ENCODE measurements at regions not wholly inside any gene's neighbourhood (a gene's known extent, or its start where the extent isn't known, plus 50 kb on each side); places are given as distances from the start of the nearest gene placed in this dataset.

DNA sequence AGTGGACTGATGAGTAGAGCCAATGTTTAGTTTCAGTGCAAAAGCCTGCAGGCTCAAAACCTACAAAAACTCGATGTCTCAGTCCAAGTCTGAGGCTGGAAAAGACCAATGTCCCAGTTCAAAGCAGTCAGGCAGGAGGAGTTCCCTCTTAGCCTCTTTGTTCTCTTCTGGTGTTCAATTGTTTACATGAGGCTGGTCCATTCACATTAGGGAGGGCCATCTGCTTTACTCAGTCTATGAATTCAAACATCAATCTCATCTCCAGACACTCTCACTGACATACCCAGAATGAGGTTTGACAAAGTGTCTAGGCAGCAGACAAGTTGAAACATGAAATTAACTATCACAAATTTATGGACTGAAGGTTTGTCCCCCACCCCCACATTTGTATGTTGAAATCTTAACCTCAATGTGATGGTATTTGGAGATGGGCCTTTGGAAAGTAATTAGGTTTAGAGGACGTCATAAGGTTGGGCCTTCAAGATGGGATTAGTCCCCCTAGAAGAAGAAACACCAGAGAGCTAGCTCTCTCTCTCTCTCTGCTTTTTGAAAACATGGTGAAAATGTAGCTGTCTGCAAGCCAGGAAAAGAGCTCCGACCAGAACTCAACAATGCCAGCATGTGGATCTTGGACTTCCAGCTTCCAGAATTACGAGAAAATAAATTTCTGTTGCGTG, 438.5 kb upstream of the RGMA start:
- TF ChIP-seq, protein P1, sequence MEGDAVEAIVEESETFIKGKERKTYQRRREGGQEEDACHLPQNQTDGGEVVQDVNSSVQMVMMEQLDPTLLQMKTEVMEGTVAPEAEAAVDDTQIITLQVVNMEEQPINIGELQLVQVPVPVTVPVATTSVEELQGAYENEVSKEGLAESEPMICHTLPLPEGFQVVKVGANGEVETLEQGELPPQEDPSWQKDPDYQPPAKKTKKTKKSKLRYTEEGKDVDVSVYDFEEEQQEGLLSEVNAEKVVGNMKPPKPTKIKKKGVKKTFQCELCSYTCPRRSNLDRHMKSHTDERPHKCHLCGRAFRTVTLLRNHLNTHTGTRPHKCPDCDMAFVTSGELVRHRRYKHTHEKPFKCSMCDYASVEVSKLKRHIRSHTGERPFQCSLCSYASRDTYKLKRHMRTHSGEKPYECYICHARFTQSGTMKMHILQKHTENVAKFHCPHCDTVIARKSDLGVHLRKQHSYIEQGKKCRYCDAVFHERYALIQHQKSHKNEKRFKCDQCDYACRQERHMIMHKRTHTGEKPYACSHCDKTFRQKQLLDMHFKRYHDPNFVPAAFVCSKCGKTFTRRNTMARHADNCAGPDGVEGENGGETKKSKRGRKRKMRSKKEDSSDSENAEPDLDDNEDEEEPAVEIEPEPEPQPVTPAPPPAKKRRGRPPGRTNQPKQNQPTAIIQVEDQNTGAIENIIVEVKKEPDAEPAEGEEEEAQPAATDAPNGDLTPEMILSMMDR (IDR thresholded peaks at IDR 0.05), result no peak
- no peak for TF ChIP-seq POLR2A (IDR thresholded peaks at IDR 0.05)
- no peak for TF ChIP-seq EP300 (IDR thresholded peaks at IDR 0.05; ENCODE audit: low read depth)
- TF ChIP-seq POLR2AphosphoS5 (IDR thresholded peaks at IDR 0.05), result no peak
